CD14-positive monocyte (primary cell): ENCODE measurements at regions not wholly inside any gene's neighbourhood (a gene's known extent, or its start where the extent isn't known, plus 50 kb on each side); places are given as distances from the start of the nearest gene placed in this dataset.

Experiments used
- DNase-seq, 3 donors: peaks; one replicate each; pipeline ENCODE4 v3.0.0-alpha.2; 2011 to 2022
- H2AFZ ChIP-seq: 2 replicates; pipeline ENCODE4 v1.6.0; 2012; ENCODE audit warnings: mild to moderate bottlenecking, low read depth, low read length, inconsistent platforms; ENCODE audit not compliant: insufficient read depth, poor library complexity, severe bottlenecking
- H3K27ac ChIP-seq, 2 donors: 1 replicate in 1 of 2; 2 replicates in 1 of 2; pipeline ENCODE4 v1.5.1; 2012 to 2013; ENCODE audit warnings: low read length in 2 of 2, control low read depth in 1 of 2, inconsistent platforms in 1 of 2, low read depth in 1 of 2, mild to moderate bottlenecking in 1 of 2
- H3K27me3 ChIP-seq, 2 donors: one replicate each; pipeline versions ENCODE4 v1.6.0 to v1.6.1; 2011 to 2013; ENCODE audit warnings: low read length in 2 of 2; ENCODE audit not compliant: control insufficient read depth in 2 of 2, insufficient read depth in 2 of 2
- H3K36me3 ChIP-seq, 2 donors: replicated peaks in 1 of 2; 1 replicate in 1 of 2; 2 replicates in 1 of 2; pipeline versions ENCODE4 v1.5.1 to v1.6.1; 2012 to 2013; ENCODE audit warnings: low read length in 2 of 2, control low read depth in 1 of 2, inconsistent platforms in 1 of 2, mild to moderate bottlenecking in 1 of 2; ENCODE audit not compliant: insufficient read depth in 2 of 2, control insufficient read depth in 1 of 2
- H3K4me1 ChIP-seq, 2 donors: 1 replicate in 1 of 2; 2 replicates in 1 of 2; pipeline versions ENCODE4 v1.5.1 to v1.6.1; 2012 to 2013; ENCODE audit warnings: low read length in 2 of 2, control low read depth in 1 of 2, inconsistent platforms in 1 of 2, mild to moderate bottlenecking in 1 of 2, moderate library complexity in 1 of 2; ENCODE audit not compliant: insufficient read depth in 2 of 2, control insufficient read depth in 1 of 2
- H3K4me2 ChIP-seq: replicated peaks from 2 replicates; pipeline ENCODE3; 2012; ENCODE audit warnings: low read length, moderate library complexity, mild to moderate bottlenecking; ENCODE audit not compliant: poor library complexity, severe bottlenecking; ENCODE audit errors: extremely low read depth
- H3K4me3 ChIP-seq, 3 experiments: fragments of 200-600 bp in 1 of 3; sonication (generic) in 1 of 3; replicated peaks in 1 of 3; 1 replicate in 2 of 3; 2 replicates in 1 of 3; pipeline ENCODE4 v1.5.1; 2011 to 2013; ENCODE audit warnings: low read length in 3 of 3, mild to moderate bottlenecking in 3 of 3, control low read depth in 2 of 3, low read depth in 2 of 3, inconsistent platforms in 1 of 3, moderate library complexity in 1 of 3
- H3K79me2 ChIP-seq: 2 replicates; pipeline ENCODE4 v1.6.0; 2012; ENCODE audit warnings: mild to moderate bottlenecking, control low read depth, inconsistent platforms, low read length, moderate library complexity; ENCODE audit not compliant: insufficient read depth
- H3K9ac ChIP-seq: 2 replicates; pipeline ENCODE4 v1.6.0; 2017; ENCODE audit warnings: low read length, mild to moderate bottlenecking; ENCODE audit not compliant: insufficient read depth, poor library complexity, severe bottlenecking
- H3K9me3 ChIP-seq, 2 donors: replicated peaks in 1 of 2; 1 replicate in 1 of 2; 2 replicates in 1 of 2; pipeline versions ENCODE4 v1.5.1 to v1.6.1; 2012 to 2013; ENCODE audit warnings: low read length in 2 of 2, control low read depth in 1 of 2; ENCODE audit not compliant: control insufficient read depth in 1 of 2, insufficient read depth in 1 of 2
- H4K20me1 ChIP-seq: 2 replicates; pipeline ENCODE4 v1.6.0; 2012; ENCODE audit warnings: mild to moderate bottlenecking, low read length, control low read depth, moderate library complexity; ENCODE audit not compliant: insufficient read depth
- H3K27ac Mint-ChIP-seq, 7 donors: one replicate each; pipeline ENCODE4 v1.8.0; 2020; ENCODE audit warnings: mild to moderate bottlenecking in 7 of 7, mixed read lengths in 7 of 7, moderate library complexity in 6 of 7, inconsistent platforms in 2 of 7
- H3K27me3 Mint-ChIP-seq, 3 donors: one replicate each; pipeline ENCODE4 v1.8.0; 2021 to 2022; ENCODE audit warnings: low read depth in 3 of 3, mild to moderate bottlenecking in 3 of 3, mixed read lengths in 3 of 3, moderate library complexity in 3 of 3, inconsistent platforms in 1 of 3
- H3K36me3 Mint-ChIP-seq, 2 donors: one replicate each; pipeline ENCODE4 v1.8.0; 2020; ENCODE audit warnings: mixed read lengths in 2 of 2, inconsistent platforms in 1 of 2, mild to moderate bottlenecking in 1 of 2
- H3K4me1 Mint-ChIP-seq: one replicate; pipeline ENCODE4 v1.8.0; 2020; ENCODE audit warnings: mild to moderate bottlenecking, mixed read lengths
- H3K4me3 Mint-ChIP-seq, 2 donors: one replicate each; pipeline ENCODE4 v1.8.0; 2020; ENCODE audit warnings: mild to moderate bottlenecking in 2 of 2, mixed read lengths in 2 of 2, moderate library complexity in 1 of 2
- H3K9me3 Mint-ChIP-seq, 7 donors: one replicate each; pipeline ENCODE4 v1.8.0; 2020 to 2022; ENCODE audit warnings: mixed read lengths in 7 of 7, mild to moderate bottlenecking in 6 of 7, moderate library complexity in 6 of 7, inconsistent platforms in 2 of 7
- WGBS: methylation state at CpG from one replicate; pipeline ENCODE4 v1.1.5; 2013; ENCODE audit warnings: missing lambda C conversion rate; ENCODE audit not compliant: insufficient coverage; 5-methylcytosine and 5-hydroxymethylcytosine counted together
- intact Hi-C, 2 donors: fragments of 100-400 bp; cut with micrococcal nuclease; formaldehyde crosslinking; loops; one replicate each; pipeline versions ENCODE4 v1.15.0 to v1.15.1; 2023
- TF ChIP-seq, protein P1 (sequence below): fragments of 200-600 bp; IDR thresholded peaks from one replicate; pipeline ENCODE4 v1.8.0; 2022; ENCODE audit warnings: antibody characterized with exemption, mild to moderate bottlenecking

DNA sequence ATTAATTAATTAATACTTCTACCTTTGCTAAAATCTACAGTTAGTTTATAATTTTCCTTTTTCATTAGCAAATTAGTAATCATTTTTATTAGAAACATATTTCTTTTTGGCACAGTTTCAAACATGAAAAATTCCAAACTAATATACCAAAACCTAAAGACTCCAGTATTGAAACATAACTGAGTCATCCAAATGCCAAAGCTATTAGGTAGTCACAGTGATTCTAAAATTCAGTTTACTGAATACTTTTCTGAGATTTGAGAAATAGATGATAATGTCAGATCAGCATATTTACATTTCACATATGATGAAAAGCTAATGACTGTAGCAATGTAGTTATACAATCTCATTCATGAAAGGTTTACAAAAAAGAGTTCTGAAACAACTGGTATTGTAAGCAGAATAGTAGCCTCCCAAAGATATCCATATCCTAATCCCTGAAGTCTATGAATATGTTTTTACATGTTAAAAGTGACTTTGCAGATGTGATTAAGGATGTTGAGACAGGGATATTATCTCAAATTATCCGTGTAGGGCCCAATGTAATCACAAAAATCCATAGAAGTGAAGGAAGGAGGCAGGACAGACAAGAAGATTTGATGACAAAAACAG is 680.2 kb upstream of the CHAC2 start:
- no peaks in the 10 kb centered on the region for H3K4me1 Mint-ChIP-seq
- no peaks in the 10 kb centered on the region for H3K36me3 Mint-ChIP-seq
- Histone ChIP-seq H3K27ac (no peak overlapping the region), H3K79me2 (no peaks in the 10 kb centered on the region), H3K4me1 (no peaks in the 10 kb centered on the region), H3K4me2 (no peak overlapping the region), H3K9me3 (peaks cover 3 to 6% of the 10 kb centered on the region in 2 donors), H4K20me1 (no peaks in the 10 kb centered on the region), H3K36me3 (no peaks in the 10 kb centered on the region), H3K9ac (no peak overlapping the region), H3K4me3 (no peak overlapping the region), H2AFZ (no peak overlapping the region), H3K27me3 (no peaks in the 10 kb centered on the region)
- no peak overlapping the region for H3K4me3 Mint-ChIP-seq
- no CpG with 5 or more reads among the region's 1 CpG for WGBS
- TF ChIP-seq, protein P1, sequence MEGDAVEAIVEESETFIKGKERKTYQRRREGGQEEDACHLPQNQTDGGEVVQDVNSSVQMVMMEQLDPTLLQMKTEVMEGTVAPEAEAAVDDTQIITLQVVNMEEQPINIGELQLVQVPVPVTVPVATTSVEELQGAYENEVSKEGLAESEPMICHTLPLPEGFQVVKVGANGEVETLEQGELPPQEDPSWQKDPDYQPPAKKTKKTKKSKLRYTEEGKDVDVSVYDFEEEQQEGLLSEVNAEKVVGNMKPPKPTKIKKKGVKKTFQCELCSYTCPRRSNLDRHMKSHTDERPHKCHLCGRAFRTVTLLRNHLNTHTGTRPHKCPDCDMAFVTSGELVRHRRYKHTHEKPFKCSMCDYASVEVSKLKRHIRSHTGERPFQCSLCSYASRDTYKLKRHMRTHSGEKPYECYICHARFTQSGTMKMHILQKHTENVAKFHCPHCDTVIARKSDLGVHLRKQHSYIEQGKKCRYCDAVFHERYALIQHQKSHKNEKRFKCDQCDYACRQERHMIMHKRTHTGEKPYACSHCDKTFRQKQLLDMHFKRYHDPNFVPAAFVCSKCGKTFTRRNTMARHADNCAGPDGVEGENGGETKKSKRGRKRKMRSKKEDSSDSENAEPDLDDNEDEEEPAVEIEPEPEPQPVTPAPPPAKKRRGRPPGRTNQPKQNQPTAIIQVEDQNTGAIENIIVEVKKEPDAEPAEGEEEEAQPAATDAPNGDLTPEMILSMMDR: no peak
- H3K9me3 Mint-ChIP-seq: peaks cover 0 to 13% (median 2%) of the 10 kb centered on the region in 7 donors
- H3K27ac Mint-ChIP-seq: no peak overlapping the region
- no peak for DNase-seq
- intact Hi-C loops: no loop called here
- H3K27me3 Mint-ChIP-seq: no peaks in the 10 kb centered on the region

DNA sequence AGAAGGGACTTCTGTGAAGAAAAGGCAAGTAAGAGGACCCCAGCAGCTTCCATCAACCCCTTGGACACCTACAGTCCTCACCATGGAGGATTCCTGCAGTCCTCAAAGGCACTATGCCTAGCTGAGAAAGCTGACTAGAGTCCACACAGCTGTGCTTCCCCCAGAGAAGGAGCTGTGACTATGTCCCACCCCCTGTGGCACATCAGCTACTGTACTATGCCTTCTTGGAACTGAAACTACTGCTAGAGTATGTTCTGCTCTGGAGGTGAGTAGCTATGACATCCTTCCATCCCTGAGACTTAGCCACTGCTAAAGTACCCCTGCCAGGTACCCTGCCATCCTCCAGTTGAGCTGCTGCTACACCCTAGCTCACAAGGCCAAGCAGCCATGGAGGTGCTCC is 690.2 kb upstream of the CHAC2 start:
- Histone ChIP-seq H3K36me3 (no peaks in the 10 kb centered on the region), H3K9ac (no peak overlapping the region), H4K20me1 (no peaks in the 10 kb centered on the region), H3K9me3 (peaks cover 0 to 12% of the 10 kb centered on the region in 2 donors), H3K4me2 (no peak overlapping the region), H3K79me2 (no peaks in the 10 kb centered on the region), H3K27me3 (no peaks in the 10 kb centered on the region), H3K27ac (no peak overlapping the region), H3K4me3 (no peak overlapping the region), H3K4me1 (no peaks in the 10 kb centered on the region), H2AFZ (no peak overlapping the region)
- no peaks in the 10 kb centered on the region for H3K36me3 Mint-ChIP-seq
- H3K4me1 Mint-ChIP-seq: no peaks in the 10 kb centered on the region
- no peak overlapping the region for H3K27ac Mint-ChIP-seq
- H3K27me3 Mint-ChIP-seq: no peaks in the 10 kb centered on the region
- no peak for DNase-seq
- TF ChIP-seq, protein P1: no peak
- no peak overlapping the region for H3K4me3 Mint-ChIP-seq
- peaks cover 2 to 18% (median 6%) of the 10 kb centered on the region in 7 donors for H3K9me3 Mint-ChIP-seq
- intact Hi-C loops: no loop called here
